Astrocyte (in vitro differentiated cells and primary cell): ENCODE measurements at regions not wholly inside any gene's neighbourhood (a gene's known extent, or its start where the extent isn't known, plus 50 kb on each side); places are given as distances from the start of the nearest gene placed in this dataset.

Experiments used
- DNase-seq: peaks from one replicate; pipeline ENCODE4 v3.0.0-alpha.2; 2010; ENCODE audit warnings: low read depth
- FAIRE-seq: peaks from 2 replicates; lab custom pipeline; 2011; peaks lifted over from hg19 to GRCh38; lab: Jason Lieb, UNC
- H2AFZ ChIP-seq: 2 replicates; pipeline ENCODE4 v1.6.0; 2012; ENCODE audit warnings: low read depth, low read length, inconsistent platforms
- H3K27ac ChIP-seq: 2 replicates; pipeline ENCODE4 v1.5.1; 2011; ENCODE audit warnings: low read depth, low read length, inconsistent platforms
- H3K27me3 ChIP-seq: 2 replicates; pipeline ENCODE4 v1.6.0; 2011; ENCODE audit warnings: low read length, inconsistent platforms; ENCODE audit not compliant: insufficient read depth
- H3K36me3 ChIP-seq: 2 replicates; pipeline ENCODE4 v1.5.1; 2011; ENCODE audit warnings: low read length, inconsistent platforms; ENCODE audit not compliant: insufficient read depth
- H3K4me1 ChIP-seq: 2 replicates; pipeline ENCODE4 v1.5.1; 2011; ENCODE audit warnings: low read length, inconsistent platforms; ENCODE audit not compliant: insufficient read depth
- H3K4me2 ChIP-seq: 2 replicates; pipeline ENCODE4 v1.6.0; 2012; ENCODE audit warnings: low read length, inconsistent platforms
- H3K4me3 ChIP-seq: 2 replicates; pipeline ENCODE4 v1.5.1; 2011; ENCODE audit warnings: low read depth, mild to moderate bottlenecking, low read length, inconsistent platforms; ENCODE audit not compliant: insufficient read depth
- H3K79me2 ChIP-seq: 2 replicates; pipeline ENCODE4 v1.6.0; 2012; ENCODE audit warnings: mild to moderate bottlenecking, low read length, inconsistent platforms; ENCODE audit not compliant: insufficient read depth
- H3K9ac ChIP-seq: 2 replicates; pipeline ENCODE4 v1.6.0; 2012; ENCODE audit warnings: mild to moderate bottlenecking, low read length, inconsistent platforms
- H3K9me3 ChIP-seq: 2 replicates; pipeline ENCODE4 v1.5.1; 2012; ENCODE audit warnings: low read depth, mild to moderate bottlenecking, low read length, inconsistent platforms; ENCODE audit not compliant: insufficient read depth
- H4K20me1 ChIP-seq: 2 replicates; pipeline ENCODE4 v1.6.0; 2012; ENCODE audit warnings: low read length, inconsistent platforms; ENCODE audit not compliant: insufficient read depth
- H3K27ac Mint-ChIP-seq: one replicate; pipeline ENCODE4 v1.8.0; 2021; ENCODE audit warnings: mild to moderate bottlenecking, mixed read lengths; ENCODE audit not compliant: unreplicated experiment
- H3K27me3 Mint-ChIP-seq: one replicate; pipeline ENCODE4 v1.8.0; 2021; ENCODE audit warnings: low read depth, mixed read lengths; ENCODE audit not compliant: unreplicated experiment
- H3K36me3 Mint-ChIP-seq: one replicate; pipeline ENCODE4 v1.8.0; 2021; ENCODE audit warnings: low read depth, mixed read lengths; ENCODE audit not compliant: unreplicated experiment
- H3K4me1 Mint-ChIP-seq: one replicate; pipeline ENCODE4 v1.8.0; 2021; ENCODE audit warnings: low read depth, mixed read lengths; ENCODE audit not compliant: unreplicated experiment
- H3K4me3 Mint-ChIP-seq: one replicate; pipeline ENCODE4 v1.8.0; 2021; ENCODE audit warnings: mild to moderate bottlenecking, moderate library complexity, mixed read lengths; ENCODE audit not compliant: unreplicated experiment
- H3K9me3 Mint-ChIP-seq: one replicate; pipeline ENCODE4 v1.8.0; 2021; ENCODE audit warnings: mild to moderate bottlenecking, mixed read lengths; ENCODE audit not compliant: unreplicated experiment
- EZH2 ChIP-seq: IDR thresholded peaks from 2 replicates; pipeline ENCODE4 v1.6.1; 2012; ENCODE audit warnings: mild to moderate bottlenecking, low read length, inconsistent platforms; ENCODE audit not compliant: insufficient read depth
- TF ChIP-seq, protein P1 (sequence below): IDR thresholded peaks from 2 replicates; pipeline ENCODE4 v1.5.1; 2011; ENCODE audit warnings: low read depth, mild to moderate bottlenecking, inconsistent platforms, low read length, moderate library complexity; ENCODE audit not compliant: insufficient read depth

GRCh38 chr2:7572450-7572849 is 655.2 kb downstream of the RNF144A start:
- no peak for FAIRE-seq

DNA sequence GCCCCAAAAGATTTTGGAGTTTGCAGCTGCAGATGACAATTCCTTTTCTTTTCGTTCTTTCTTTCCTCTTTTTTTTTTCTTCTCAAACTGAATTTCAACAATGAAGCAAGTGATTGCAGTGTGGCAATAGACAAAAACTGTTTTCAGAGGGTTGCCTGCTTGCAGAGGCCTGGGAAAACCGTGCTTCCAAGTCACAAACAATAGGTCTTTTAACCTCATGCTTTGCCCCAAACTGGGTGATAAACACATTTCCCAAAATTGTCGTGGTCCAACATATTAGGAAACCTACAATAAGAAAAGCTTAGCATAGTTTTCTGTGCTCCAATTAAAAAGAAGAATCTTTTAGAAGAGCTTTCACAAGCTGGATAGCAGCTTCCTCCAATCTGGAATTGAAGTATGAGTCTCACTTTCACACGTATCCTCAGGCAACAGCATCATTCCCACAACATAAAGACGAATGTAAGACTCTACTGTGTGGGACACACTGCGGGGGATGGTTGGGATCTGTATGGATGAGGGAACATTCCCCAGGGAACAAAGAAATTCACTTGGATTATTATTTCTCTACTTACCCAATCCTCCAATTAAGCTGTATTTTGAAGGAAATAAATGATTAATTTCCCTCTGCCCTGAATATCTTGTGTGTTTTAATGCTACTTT is 656.1 kb downstream of the RNF144A start:
- Mint-ChIP-seq H3K27ac (no peak overlapping the region), H3K27me3 (no peaks in the 10 kb centered on the region), H3K9me3 (peaks cover 15% of the 10 kb centered on the region), H3K36me3 (no peaks in the 10 kb centered on the region), H3K4me3 (no peak overlapping the region), H3K4me1 (no peaks in the 10 kb centered on the region)
- TF ChIP-seq, protein P1, sequence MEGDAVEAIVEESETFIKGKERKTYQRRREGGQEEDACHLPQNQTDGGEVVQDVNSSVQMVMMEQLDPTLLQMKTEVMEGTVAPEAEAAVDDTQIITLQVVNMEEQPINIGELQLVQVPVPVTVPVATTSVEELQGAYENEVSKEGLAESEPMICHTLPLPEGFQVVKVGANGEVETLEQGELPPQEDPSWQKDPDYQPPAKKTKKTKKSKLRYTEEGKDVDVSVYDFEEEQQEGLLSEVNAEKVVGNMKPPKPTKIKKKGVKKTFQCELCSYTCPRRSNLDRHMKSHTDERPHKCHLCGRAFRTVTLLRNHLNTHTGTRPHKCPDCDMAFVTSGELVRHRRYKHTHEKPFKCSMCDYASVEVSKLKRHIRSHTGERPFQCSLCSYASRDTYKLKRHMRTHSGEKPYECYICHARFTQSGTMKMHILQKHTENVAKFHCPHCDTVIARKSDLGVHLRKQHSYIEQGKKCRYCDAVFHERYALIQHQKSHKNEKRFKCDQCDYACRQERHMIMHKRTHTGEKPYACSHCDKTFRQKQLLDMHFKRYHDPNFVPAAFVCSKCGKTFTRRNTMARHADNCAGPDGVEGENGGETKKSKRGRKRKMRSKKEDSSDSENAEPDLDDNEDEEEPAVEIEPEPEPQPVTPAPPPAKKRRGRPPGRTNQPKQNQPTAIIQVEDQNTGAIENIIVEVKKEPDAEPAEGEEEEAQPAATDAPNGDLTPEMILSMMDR = no peak
- TF ChIP-seq EZH2 = no peak
- Histone ChIP-seq H3K27me3 (no peaks in the 10 kb centered on the region), H3K36me3 (no peaks in the 10 kb centered on the region), H3K9me3 (no peaks in the 10 kb centered on the region), H3K9ac (no peak overlapping the region), H3K4me2 (no peak overlapping the region), H2AFZ (no peak overlapping the region), H3K27ac (no peak overlapping the region), H3K4me3 (no peak overlapping the region), H3K4me1 (no peaks in the 10 kb centered on the region), H3K79me2 (no peaks in the 10 kb centered on the region), H4K20me1 (no peaks in the 10 kb centered on the region)
- FAIRE-seq = no peak
- DNase-seq = no peak

More at GRCh38 chr2:7572450-7572849, 655.2 kb downstream of the RNF144A start:
- Histone ChIP-seq H2AFZ (no peak overlapping the region), H3K36me3 (no peaks in the 10 kb centered on the region), H3K9me3 (no peaks in the 10 kb centered on the region), H3K4me2 (no peak overlapping the region), H3K4me3 (no peak overlapping the region), H4K20me1 (no peaks in the 10 kb centered on the region), H3K79me2 (no peaks in the 10 kb centered on the region), H3K27me3 (no peaks in the 10 kb centered on the region), H3K27ac (no peak overlapping the region), H3K4me1 (no peaks in the 10 kb centered on the region), H3K9ac (no peak overlapping the region)
- DNase-seq = no peak
- H3K4me3 Mint-ChIP-seq = no peak overlapping the region
- H3K9me3 Mint-ChIP-seq = peaks cover 8% of the 10 kb centered on the region
- H3K4me1 Mint-ChIP-seq = no peaks in the 10 kb centered on the region
- H3K27me3 Mint-ChIP-seq = peaks cover 1% of the 10 kb centered on the region
- no peaks in the 10 kb centered on the region for H3K36me3 Mint-ChIP-seq
- no peak overlapping the region for H3K27ac Mint-ChIP-seq
- no peak for TF ChIP-seq EZH2
- TF ChIP-seq, protein P1 = no peak

DNA sequence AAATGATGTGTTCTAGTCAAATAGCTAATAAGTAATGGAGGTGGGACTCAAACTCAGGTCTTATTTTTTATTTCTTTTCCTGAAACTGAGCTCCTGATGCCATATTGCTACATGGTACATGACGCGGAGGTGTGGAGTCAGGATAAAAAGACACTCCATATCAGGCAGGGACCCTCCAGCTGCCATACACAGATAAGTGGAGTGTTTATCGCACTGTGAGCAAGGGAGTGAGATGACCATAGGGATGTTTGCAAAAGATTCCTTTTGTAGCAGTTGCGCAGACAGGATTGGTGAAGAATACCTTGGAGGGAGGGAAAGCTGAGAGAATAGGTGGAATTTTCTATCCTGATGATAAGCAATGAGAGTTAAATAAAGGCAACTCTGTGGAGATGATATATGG is 657.2 kb downstream of the RNF144A start:
- H3K9ac ChIP-seq = no peak overlapping the region
- no peaks in the 10 kb centered on the region for H3K9me3 ChIP-seq
- no peaks in the 10 kb centered on the region for H4K20me1 ChIP-seq
- H2AFZ ChIP-seq = no peak overlapping the region
- TF ChIP-seq EZH2 = no peak
- TF ChIP-seq, protein P1 = no peak
- no peaks in the 10 kb centered on the region for H3K4me1 ChIP-seq
- H3K36me3 Mint-ChIP-seq = no peaks in the 10 kb centered on the region
- no peak overlapping the region for H3K4me3 Mint-ChIP-seq
- no peaks in the 10 kb centered on the region for H3K27me3 ChIP-seq
- H3K36me3 ChIP-seq = no peaks in the 10 kb centered on the region
- no peaks in the 10 kb centered on the region for H3K27me3 Mint-ChIP-seq
- H3K79me2 ChIP-seq = no peaks in the 10 kb centered on the region
- no peak for FAIRE-seq
- H3K4me2 ChIP-seq = no peak overlapping the region
- DNase-seq = no peak
- H3K27ac Mint-ChIP-seq = no peak overlapping the region
- no peak overlapping the region for H3K27ac ChIP-seq
- peaks cover 19% of the 10 kb centered on the region for H3K9me3 Mint-ChIP-seq
- H3K4me1 Mint-ChIP-seq = no peaks in the 10 kb centered on the region
- H3K4me3 ChIP-seq = no peak overlapping the region
